ENCODE measurements at regions not wholly inside any gene's neighbourhood (a gene's known extent, or its start where the extent isn't known, plus 50 kb on each side); places are given as distances from the start of the nearest gene placed in this dataset.

DNA sequence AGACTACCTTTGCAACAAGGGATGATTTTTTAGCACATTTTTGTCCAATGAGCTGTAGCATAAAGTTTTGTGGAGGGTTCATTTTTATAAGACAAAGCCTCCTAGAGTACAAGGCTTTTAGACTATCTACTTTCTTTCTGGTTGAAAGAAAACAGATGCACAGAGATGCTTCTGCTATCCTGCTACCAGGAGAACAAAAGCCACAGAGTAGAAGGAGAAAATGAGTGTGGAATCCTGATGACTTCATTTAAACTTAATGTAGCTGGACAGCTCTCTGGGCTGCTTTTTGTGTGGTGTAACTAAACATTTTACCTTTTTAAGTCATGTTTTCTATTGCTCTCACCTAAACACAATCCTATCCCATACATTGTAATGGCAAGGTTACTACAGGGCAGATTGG is 1009.4 kb downstream of the TLE1 start:
- Histone ChIP-seq H2BK12ac (ENCODE audit: low read length) (no peak overlapping the region), H3K79me1 (ENCODE audit: low read depth, low read length) (no peaks in the 10 kb centered on the region), H4K8ac (ENCODE audit: low read depth, low read length) (no peak overlapping the region), H3K27me3 (ENCODE audit: control insufficient read depth in 3 of 3, insufficient read depth in 3 of 3, low read depth in 1 of 3, low read length in 3 of 3) (no peaks in the 10 kb centered on the region), H3K14ac (ENCODE audit: low read length) (no peak overlapping the region), H2AK5ac (ENCODE audit: low read depth, low read length) (no peak overlapping the region), H2BK120ac (ENCODE audit: low read depth, low read length) (no peak overlapping the region), H3K27ac (replicated peaks; ENCODE audit: low read length) (no peak overlapping the region), H3K9me3 (replicated peaks in 1 of 2; ENCODE audit: control insufficient read depth in 2 of 2, insufficient read depth in 1 of 2, low read depth in 1 of 2, low read length in 2 of 2) (no peaks in the 10 kb centered on the region), H3K9ac (ENCODE audit: low read depth, low read length, poor library complexity) (no peak overlapping the region), H3K4ac (ENCODE audit: low read length) (no peak overlapping the region), H4K91ac (ENCODE audit: low read depth, low read length, poor library complexity) (no peak overlapping the region), H3K4me1 (ENCODE audit: control insufficient read depth in 2 of 2, insufficient read depth in 1 of 2, low read depth in 1 of 2, low read length in 2 of 2) (no peaks in the 10 kb centered on the region), H3K18ac (ENCODE audit: low read length) (no peak overlapping the region), H3K4me3 (ENCODE audit: low read length in 2 of 2) (no peak overlapping the region), H3K23ac (ENCODE audit: low read depth, low read length, poor library complexity) (no peak overlapping the region), H2BK15ac (ENCODE audit: low read length) (no peak overlapping the region), H3K4me2 (ENCODE audit: insufficient read depth, low read length, poor library complexity, severe bottlenecking) (no peak overlapping the region), H3K36me3 (replicated peaks in 1 of 2; ENCODE audit: control insufficient read depth in 2 of 2, insufficient read depth in 2 of 2, low read length in 2 of 2) (no peaks in the 10 kb centered on the region), H2BK5ac (ENCODE audit: low read length) (no peak overlapping the region), H2AFZ (ENCODE audit: low read length) (no peak overlapping the region)
- no peak for DNase-seq (ENCODE audit: low spot score)

DNA sequence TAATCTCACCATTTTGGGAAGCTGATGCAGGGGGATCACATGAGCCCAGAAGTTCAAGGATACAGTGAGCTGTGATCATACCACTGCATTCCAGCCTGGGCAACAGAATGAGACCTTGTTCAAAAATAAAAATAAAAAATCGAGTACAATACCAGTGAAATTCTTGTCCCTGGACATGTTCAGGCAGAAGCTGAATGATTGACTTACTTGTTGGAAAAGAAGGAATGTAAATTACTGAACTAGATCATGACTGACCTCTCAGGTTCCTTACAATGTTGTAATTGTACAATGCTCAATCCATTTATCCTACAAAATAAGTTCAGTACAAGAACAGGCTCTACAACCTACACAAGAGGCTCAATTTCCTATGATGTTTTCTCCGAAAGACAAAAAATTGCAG is 1010.4 kb downstream of the TLE1 start:
- H3K18ac ChIP-seq (ENCODE audit: low read length) = no peak overlapping the region
- no peaks in the 10 kb centered on the region for H3K27me3 ChIP-seq (ENCODE audit: control insufficient read depth in 3 of 3, insufficient read depth in 3 of 3, low read depth in 1 of 3, low read length in 3 of 3)
- no peak overlapping the region for H3K9ac ChIP-seq (ENCODE audit: low read depth, low read length, poor library complexity)
- no peak overlapping the region for H2BK15ac ChIP-seq (ENCODE audit: low read length)
- H3K79me1 ChIP-seq (ENCODE audit: low read depth, low read length) = no peaks in the 10 kb centered on the region
- no peak overlapping the region for H3K4me3 ChIP-seq (ENCODE audit: low read length in 2 of 2)
- no peak overlapping the region for H3K14ac ChIP-seq (ENCODE audit: low read length)
- H3K4me1 ChIP-seq (ENCODE audit: control insufficient read depth in 2 of 2, insufficient read depth in 1 of 2, low read depth in 1 of 2, low read length in 2 of 2) = no peaks in the 10 kb centered on the region
- H4K91ac ChIP-seq (ENCODE audit: low read depth, low read length, poor library complexity) = no peak overlapping the region
- no peak overlapping the region for H2BK12ac ChIP-seq (ENCODE audit: low read length)
- WGBS, 2 donors (ENCODE audit: extremely low coverage in 2 of 2, insufficient read length in 2 of 2, insufficient replicate concordance in 1 of 2) = no CpG with 5 or more reads among the region's 2 CpGs
- no peak overlapping the region for H2AFZ ChIP-seq (ENCODE audit: low read length)
- H3K4me2 ChIP-seq (ENCODE audit: insufficient read depth, low read length, poor library complexity, severe bottlenecking) = no peak overlapping the region
- H3K4ac ChIP-seq (ENCODE audit: low read length) = no peak overlapping the region
- H2AK5ac ChIP-seq (ENCODE audit: low read depth, low read length) = no peak overlapping the region
- no peak overlapping the region for H2BK5ac ChIP-seq (ENCODE audit: low read length)
- DNase-seq (ENCODE audit: low spot score) = no peak
- no peaks in the 10 kb centered on the region for H3K36me3 ChIP-seq (replicated peaks in 1 of 2; ENCODE audit: control insufficient read depth in 2 of 2, insufficient read depth in 2 of 2, low read length in 2 of 2)
- H3K27ac ChIP-seq (replicated peaks; ENCODE audit: low read length) = no peak overlapping the region
- H4K8ac ChIP-seq (ENCODE audit: low read depth, low read length) = no peak overlapping the region
- no peaks in the 10 kb centered on the region for H3K9me3 ChIP-seq (replicated peaks in 1 of 2; ENCODE audit: control insufficient read depth in 2 of 2, insufficient read depth in 1 of 2, low read depth in 1 of 2, low read length in 2 of 2)
- H3K23ac ChIP-seq (ENCODE audit: low read depth, low read length, poor library complexity) = no peak overlapping the region
- no peak overlapping the region for H2BK120ac ChIP-seq (ENCODE audit: low read depth, low read length)

GRCh38 chr9:80673496-80673895 is 1015.9 kb downstream of the TLE1 start:
- H2BK5ac ChIP-seq (ENCODE audit: low read length) = no peak overlapping the region
- WGBS, 2 donors (ENCODE audit: extremely low coverage in 2 of 2, insufficient read length in 2 of 2, insufficient replicate concordance in 1 of 2) = no CpG with 5 or more reads among the region's 1 CpG
- no peak overlapping the region for H4K91ac ChIP-seq (ENCODE audit: low read depth, low read length, poor library complexity)
- no peaks in the 10 kb centered on the region for H3K36me3 ChIP-seq (replicated peaks in 1 of 2; ENCODE audit: control insufficient read depth in 2 of 2, insufficient read depth in 2 of 2, low read length in 2 of 2)
- no peak overlapping the region for H3K9ac ChIP-seq (ENCODE audit: low read depth, low read length, poor library complexity)
- no peak overlapping the region for H3K18ac ChIP-seq (ENCODE audit: low read length)
- H3K14ac ChIP-seq (ENCODE audit: low read length) = no peak overlapping the region
- no peak for DNase-seq (ENCODE audit: low spot score)
- no peak overlapping the region for H2BK12ac ChIP-seq (ENCODE audit: low read length)
- H3K27me3 ChIP-seq (ENCODE audit: control insufficient read depth in 3 of 3, insufficient read depth in 3 of 3, low read depth in 1 of 3, low read length in 3 of 3) = no peaks in the 10 kb centered on the region
- no peak overlapping the region for H3K4ac ChIP-seq (ENCODE audit: low read length)
- H3K79me1 ChIP-seq (ENCODE audit: low read depth, low read length) = no peaks in the 10 kb centered on the region
- H2AFZ ChIP-seq (ENCODE audit: low read length) = no peak overlapping the region
- H2AK5ac ChIP-seq (ENCODE audit: low read depth, low read length) = no peak overlapping the region
- no peak overlapping the region for H2BK120ac ChIP-seq (ENCODE audit: low read depth, low read length)
- no peak overlapping the region for H4K8ac ChIP-seq (ENCODE audit: low read depth, low read length)
- no peak overlapping the region for H3K4me3 ChIP-seq (ENCODE audit: low read length in 2 of 2)
- no peak overlapping the region for H3K27ac ChIP-seq (replicated peaks; ENCODE audit: low read length)
- no peak overlapping the region for H2BK15ac ChIP-seq (ENCODE audit: low read length)
- H3K4me2 ChIP-seq (ENCODE audit: insufficient read depth, low read length, poor library complexity, severe bottlenecking) = no peak overlapping the region
- peaks cover 7% of the 10 kb centered on the region in 2 donors for H3K9me3 ChIP-seq (replicated peaks in 1 of 2; ENCODE audit: control insufficient read depth in 2 of 2, insufficient read depth in 1 of 2, low read depth in 1 of 2, low read length in 2 of 2)
- H3K23ac ChIP-seq (ENCODE audit: low read depth, low read length, poor library complexity) = no peak overlapping the region
- H3K4me1 ChIP-seq (ENCODE audit: control insufficient read depth in 2 of 2, insufficient read depth in 1 of 2, low read depth in 1 of 2, low read length in 2 of 2) = no peaks in the 10 kb centered on the region

- Histone ChIP-seq H3K27ac (replicated peaks; ENCODE audit: low read length) (no peak overlapping the region), H3K27me3 (ENCODE audit: control insufficient read depth in 3 of 3, insufficient read depth in 3 of 3, low read depth in 1 of 3, low read length in 3 of 3) (no peaks in the 10 kb centered on the region), H3K18ac (ENCODE audit: low read length) (no peak overlapping the region), H3K36me3 (replicated peaks in 1 of 2; ENCODE audit: control insufficient read depth in 2 of 2, insufficient read depth in 2 of 2, low read length in 2 of 2) (no peaks in the 10 kb centered on the region), H4K8ac (ENCODE audit: low read depth, low read length) (no peak overlapping the region), H3K4me2 (ENCODE audit: insufficient read depth, low read length, poor library complexity, severe bottlenecking) (no peak overlapping the region), H3K14ac (ENCODE audit: low read length) (no peak overlapping the region), H4K91ac (ENCODE audit: low read depth, low read length, poor library complexity) (no peak overlapping the region), H2BK15ac (ENCODE audit: low read length) (no peak overlapping the region), H3K4me1 (ENCODE audit: control insufficient read depth in 2 of 2, insufficient read depth in 1 of 2, low read depth in 1 of 2, low read length in 2 of 2) (no peaks in the 10 kb centered on the region), H3K9me3 (replicated peaks in 1 of 2; ENCODE audit: control insufficient read depth in 2 of 2, insufficient read depth in 1 of 2, low read depth in 1 of 2, low read length in 2 of 2) (peaks cover 7% of the 10 kb centered on the region in 2 donors), H3K9ac (ENCODE audit: low read depth, low read length, poor library complexity) (no peak overlapping the region), H2AFZ (ENCODE audit: low read length) (no peak overlapping the region), H2AK5ac (ENCODE audit: low read depth, low read length) (no peak overlapping the region), H3K4ac (ENCODE audit: low read length) (no peak overlapping the region), H2BK120ac (ENCODE audit: low read depth, low read length) (no peak overlapping the region), H3K79me1 (ENCODE audit: low read depth, low read length) (no peaks in the 10 kb centered on the region), H2BK12ac (ENCODE audit: low read length) (no peak overlapping the region), H2BK5ac (ENCODE audit: low read length) (no peak overlapping the region), H3K4me3 (ENCODE audit: low read length in 2 of 2) (no peak overlapping the region), H3K23ac (ENCODE audit: low read depth, low read length, poor library complexity) (no peak overlapping the region)
- DNase-seq (ENCODE audit: low spot score) = no peak
Observed at GRCh38 chr9:80665479-80665878, 1023.9 kb downstream of the TLE1 start.
